GM21717 (cell line): ENCODE measurements at regions not wholly inside any gene's neighbourhood (a gene's known extent, or its start where the extent isn't known, plus 50 kb on each side); places are given as distances from the start of the nearest gene placed in this dataset.
"Not testable (repeated sequence)": the region's sequence is repeated elsewhere in the genome, so short reads cannot be mapped to it uniquely, and the experiment has no call there.

Experiments used
- ATAC-seq: cut with Tn5 transposase; IDR thresholded peaks from one replicate; pipeline ENCODE4 v1.9.1; 2021; ENCODE audit warnings: mild to moderate bottlenecking, moderate library complexity; ENCODE audit not compliant: unreplicated experiment

DNA sequence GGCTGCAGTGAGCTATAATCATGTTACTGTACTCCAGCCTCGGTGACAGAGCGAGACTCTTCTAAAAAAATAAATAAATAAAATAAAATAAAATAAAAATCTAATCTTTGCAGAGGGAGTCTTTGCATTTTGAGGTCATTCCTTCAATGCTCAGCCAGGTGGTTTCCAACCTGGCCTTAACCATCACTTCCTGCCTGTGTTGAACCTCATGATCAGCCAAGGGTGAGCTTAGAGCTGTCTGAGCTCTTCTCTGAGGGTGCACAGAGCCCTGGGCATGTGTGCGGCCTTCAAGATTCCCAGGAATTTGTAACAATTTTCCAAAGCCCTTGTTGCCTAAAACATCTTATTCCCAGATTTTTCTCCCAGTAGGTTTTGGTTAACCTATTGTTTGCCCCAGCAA lies 94.3 kb downstream of the KCNJ12 start:
- not testable (repeated sequence) for ATAC-seq

DNA sequence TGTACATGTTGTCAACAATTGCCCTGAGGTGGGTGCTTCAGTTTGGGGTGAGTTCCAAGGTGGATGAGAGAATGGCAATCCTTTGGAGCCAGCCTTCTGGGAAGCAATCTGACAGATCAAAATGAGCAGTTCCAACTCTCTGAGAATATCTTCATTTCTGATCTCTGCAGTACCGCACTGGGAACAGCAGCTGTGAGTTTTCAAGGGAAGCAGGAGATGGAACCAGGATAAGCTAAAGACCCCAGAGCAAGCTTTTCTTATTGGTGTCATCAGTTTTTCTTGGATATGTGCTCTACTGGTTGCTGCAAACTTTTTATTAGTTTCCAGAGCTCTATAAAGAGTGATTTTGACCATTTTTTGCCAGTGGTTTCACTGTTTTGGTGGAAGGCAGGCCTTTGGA lies 94.7 kb downstream of the KCNJ12 start:
- ATAC-seq: no peak

DNA sequence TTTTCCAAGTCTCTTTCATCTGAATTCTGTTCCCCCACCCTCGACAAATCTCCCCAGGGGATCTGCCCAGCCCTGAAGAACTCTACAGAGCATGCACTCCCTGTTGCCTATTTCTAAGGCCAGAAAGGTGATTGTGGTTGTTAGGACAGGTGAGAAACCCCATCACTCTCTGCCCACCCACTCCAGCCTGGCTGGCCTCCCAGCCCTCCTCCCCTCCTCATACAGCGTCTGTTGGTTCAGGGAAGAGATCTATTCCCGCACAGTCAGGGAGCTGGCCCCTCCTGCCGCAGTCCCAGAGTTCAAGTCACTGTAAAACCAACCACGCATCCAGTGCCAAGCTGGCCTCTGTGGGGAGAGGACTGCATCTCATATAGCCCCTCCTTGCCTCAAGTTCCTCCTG lies 98.7 kb downstream of the KCNJ12 start:
- no peak for ATAC-seq

DNA sequence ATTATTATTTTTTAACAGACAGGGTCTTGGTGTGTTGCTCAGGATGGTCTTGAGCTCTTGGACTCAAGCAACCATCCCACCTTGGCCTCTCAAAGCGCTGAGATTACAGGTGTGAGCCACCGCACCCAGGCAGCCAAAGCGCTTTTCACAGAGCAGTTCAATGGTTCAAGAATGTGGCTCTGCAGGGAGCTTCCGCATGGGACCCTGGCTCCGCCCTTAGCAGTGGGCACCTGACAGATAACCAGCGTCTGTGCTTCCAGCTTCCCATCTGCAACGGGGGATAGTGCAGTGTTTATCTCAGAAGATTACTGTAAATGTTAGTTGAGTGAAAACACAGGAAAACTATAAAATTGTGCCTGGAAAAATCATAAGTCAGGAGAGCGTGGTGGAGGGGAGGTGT lies 99.4 kb downstream of the KCNJ12 start:
- ATAC-seq: no peak

DNA sequence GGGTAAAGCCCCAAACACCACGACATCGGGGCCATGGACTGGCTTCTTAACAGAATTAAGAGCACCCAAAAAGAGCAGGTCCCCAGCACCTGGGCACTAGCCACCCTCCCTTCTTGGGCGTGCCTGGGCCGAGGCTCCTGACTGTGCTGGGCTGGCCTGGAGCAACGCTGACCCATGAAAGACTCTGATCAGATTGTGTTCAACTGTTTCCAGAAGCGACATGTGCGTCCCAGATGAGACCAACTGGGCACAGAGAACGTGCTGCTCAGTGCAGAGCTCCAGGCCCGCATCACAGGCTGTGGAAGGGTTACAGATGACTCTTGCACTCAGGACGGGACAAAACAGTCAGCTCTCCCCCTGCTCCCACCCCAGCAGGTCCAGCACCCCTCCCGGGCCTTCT lies 100.7 kb downstream of the KCNJ12 start:
- ATAC-seq: no peak

DNA sequence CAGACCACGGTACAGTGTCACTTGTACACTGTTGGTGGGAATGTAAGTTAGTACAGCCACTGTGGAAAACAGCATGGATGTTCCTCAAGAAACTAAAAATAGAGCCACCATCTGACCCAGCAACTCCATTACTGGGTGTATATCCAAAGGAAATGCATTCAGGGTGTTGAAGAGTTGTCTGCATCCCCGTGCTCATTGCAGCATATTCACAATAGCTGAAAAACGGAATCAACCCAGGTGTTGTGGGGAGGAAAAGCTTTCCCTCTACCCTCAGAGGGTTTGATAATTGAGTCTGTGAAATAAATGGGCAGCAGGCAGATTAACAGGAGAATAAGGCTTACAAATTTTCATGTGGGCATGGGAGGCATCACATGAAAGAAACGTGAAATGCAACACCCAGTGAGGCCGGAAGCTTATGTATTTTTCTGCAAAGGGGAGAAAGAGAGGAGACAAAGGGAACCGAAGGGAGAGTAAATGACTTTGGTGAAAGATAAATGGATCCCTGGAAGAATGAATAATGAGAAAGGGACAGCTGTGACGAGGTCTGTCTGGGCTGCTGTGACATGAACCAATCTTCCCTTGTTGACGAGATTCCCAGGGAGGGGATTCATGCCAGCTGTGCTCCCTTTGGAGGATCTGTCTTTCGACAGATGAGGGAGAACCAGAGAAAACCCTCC lies 106.2 kb downstream of the KCNJ12 start:
- ATAC-seq: no peak

DNA sequence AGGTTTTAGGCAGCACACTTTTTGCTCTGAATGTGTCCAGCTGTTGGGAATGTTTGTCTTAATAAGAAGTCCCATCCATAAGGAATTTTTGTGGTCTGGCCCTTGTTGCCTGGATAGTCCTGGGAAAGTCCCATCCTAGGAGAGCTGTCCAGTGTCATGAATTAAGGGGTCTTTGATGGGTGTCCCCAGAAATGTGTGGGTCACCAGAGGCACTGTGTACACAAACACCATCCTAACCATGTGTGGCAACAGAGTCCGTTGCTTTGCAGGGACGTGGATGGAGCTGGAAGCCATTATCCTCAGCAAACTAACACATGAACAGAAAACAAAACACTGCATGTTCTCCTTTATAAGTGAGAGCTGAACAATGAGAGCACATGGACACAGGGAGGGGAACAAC lies 111.9 kb downstream of the KCNJ12 start:
- ATAC-seq: not testable (repeated sequence)

DNA sequence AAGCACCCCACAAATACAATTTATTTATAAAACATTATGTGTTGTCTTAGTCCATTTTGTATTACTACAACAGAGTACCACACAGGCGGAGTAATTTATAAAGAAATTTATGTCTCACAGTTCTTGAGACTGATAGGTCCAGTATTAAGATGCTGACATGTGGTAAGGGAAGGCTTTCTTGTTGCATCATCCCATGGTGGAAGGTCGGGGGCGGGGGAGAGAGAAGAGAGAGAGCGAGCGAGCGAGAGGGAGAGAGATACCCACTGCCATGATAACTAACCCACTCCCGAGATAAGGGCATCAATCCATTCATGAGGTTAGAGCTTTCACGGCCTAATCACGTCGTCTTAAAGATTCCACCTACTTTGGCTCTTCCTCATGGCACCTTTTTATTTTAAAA lies 117.8 kb downstream of the KCNJ12 start:
- no peak for ATAC-seq

DNA sequence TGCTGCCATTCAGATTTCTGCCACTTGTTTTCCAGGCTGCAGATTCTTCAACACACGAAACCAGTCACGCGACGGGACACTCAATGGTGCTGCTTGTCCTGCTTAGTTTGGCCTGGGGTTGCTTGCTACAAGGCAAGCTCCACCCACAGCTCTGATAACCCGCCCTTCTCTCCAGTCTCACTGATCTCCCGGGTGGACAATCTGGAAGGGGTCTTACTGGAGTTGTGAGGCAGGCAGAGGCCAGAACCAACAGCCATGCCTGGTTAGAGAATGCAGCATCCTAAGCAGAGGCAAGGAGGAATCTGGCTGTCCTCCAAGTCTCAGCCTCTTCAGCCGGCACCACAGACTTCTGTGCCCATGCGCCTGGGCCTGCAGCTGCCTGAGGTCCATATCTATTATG lies 119.1 kb downstream of the KCNJ12 start:
- no peak for ATAC-seq

DNA sequence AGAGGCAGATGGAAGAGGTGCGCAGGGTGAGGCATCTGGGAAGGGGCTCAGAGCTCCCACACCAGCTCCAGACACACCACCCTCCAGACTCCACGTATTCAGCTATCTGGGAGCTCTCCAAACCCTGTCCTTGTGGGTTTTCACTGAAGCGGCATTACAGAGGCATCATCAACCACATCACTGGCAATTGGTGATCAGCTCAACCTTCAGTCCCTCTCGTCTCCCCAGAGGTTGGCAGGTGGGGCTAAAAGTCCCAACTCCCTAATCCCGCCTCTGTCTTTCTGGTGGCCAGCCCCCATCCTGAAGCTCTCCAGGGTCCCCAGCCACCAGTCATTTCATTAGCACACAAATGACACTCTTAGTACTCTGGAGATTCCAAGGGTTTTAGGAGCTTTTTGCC lies 123.9 kb downstream of the KCNJ12 start:
- no peak for ATAC-seq

DNA sequence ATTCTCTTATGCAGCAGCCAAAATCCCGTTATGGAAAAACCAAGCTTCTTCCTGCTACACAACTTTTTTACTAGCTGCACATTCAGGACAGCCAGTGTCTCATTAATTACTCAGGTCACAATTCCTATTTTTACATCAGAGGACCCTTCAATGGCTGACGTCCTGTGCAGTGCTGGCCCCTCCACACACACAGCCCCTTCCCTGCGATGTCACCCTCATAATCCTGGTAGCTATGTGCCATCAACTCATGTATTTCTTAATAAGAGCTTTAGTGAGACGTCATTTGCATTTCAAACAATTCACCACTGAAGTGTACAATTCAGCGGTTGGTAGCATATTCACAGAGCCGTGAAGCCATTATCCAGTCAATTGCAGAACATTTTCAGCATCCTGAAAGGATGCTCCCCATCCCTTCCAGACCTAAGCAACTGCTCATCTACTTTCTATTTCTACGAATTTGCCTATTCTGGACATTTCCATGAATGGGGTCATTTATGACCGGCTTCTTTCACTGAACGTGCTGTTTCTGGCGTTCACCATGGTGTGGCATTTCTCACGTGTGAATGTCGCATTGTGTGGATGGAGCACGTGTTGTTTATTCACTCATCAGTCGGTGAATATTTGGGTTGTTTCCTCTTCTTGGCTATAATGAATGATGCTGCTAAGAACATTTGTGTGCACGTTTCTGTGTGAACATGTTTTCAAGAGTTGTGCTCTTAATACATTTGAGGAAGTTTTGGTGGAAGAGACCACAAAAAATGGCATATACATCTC lies 126.0 kb downstream of the KCNJ12 start:
- not testable (repeated sequence) for ATAC-seq

DNA sequence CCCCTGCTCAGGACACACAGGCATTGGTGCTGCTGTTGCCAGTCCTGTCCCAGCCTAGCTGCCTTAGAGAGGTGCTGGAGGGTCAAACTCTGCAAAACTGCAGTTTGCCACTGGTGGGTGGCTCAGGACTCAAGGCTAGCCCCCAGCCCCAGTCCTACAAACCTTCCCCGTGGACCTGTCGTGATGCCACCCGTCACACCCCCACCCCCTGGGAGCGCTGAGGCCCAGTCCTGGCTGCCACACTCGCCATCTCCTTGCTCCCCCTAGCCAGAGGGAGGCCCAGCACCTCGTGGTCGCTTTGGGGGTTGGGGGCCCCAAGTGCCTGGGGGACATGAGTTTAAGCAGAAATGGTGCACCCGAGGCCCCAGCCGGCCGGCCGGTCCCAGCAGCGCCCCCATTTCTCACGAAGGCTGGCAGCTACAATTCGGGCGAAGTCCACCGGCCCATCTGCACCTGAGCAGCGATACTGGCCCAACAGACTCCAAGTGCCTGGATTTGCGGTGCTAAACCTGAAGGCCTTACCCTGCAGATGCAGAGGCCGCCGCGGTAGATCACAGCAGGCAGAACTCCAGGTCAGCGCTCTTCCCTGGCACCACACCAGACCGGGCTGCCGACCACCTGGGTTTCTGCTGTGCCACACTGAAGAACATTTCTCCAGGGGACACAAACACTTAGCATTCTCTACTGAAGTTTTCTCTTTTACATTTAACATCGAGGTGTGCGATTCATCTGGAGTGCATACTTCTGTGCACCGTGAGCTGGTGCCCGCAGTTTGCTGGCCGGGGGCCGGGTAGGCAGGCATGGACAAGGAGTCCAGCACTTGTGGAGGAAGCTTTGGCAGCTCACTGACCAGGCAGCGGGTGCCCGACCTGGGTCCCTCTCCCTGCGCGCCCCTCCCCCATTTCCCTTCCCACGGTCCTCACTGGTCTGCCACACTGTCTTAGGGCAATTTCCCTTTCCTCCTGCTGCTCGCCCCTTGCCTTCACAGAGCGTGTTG lies 130.0 kb downstream of the KCNJ12 start:
- ATAC-seq: no peak

DNA sequence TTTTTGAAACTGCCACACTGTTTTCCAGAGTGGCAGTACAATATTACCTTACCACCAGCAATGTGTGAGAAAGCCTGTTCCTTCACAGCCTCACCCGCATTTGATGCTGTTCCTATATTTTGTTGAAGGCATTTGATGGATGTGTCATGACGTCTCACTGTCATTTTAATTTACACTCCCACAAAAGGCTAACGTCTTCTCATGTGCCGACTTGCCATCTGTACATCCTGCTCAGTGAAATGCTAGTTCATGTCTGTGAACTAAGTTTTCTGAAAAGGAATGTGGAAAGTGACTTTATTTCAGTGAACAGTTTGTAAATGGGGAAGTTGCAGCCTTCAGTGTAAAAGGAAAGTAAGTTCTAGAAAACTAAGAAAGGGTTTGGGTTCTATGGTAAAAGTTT lies 131.6 kb downstream of the KCNJ12 start:
- not testable (repeated sequence) for ATAC-seq

DNA sequence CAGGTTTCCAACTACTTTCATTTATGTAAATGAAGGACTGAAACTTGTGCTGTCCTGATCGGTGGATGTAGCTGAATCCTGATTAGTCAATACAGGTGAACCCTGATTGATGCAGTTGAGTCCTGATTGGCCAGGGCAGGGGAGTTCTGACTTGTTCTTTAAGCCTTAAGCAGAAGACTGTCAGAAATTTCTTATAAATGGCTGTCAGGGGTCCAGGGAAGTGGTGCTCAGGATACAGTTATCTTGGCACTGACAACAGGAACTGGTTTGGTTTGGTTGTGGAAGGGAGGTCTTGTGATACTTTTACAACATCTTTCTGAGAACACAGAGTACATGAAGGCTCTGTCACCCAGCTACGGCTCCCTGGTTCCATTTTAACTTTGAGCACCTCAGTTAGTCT lies 132.1 kb downstream of the KCNJ12 start:
- ATAC-seq: no peak

DNA sequence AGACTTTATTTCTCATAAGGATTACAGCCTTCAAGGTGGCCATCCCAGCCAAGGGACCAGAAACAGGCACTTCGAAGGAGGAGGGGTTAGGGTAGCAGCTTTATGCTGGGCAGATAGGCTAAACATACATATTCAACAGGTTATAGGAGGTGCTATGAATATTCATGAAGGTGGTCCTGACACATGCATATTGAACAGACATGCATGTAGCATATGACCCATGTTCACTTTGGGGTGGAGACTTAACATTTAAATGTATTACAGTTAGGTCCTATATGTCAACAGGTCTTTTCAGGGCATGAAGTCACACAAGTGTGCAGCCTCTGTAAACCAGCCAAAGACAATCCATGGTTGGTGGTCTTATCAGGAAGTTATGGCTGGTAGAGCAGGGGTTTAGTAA lies 133.2 kb downstream of the KCNJ12 start:
- not testable (repeated sequence) for ATAC-seq

DNA sequence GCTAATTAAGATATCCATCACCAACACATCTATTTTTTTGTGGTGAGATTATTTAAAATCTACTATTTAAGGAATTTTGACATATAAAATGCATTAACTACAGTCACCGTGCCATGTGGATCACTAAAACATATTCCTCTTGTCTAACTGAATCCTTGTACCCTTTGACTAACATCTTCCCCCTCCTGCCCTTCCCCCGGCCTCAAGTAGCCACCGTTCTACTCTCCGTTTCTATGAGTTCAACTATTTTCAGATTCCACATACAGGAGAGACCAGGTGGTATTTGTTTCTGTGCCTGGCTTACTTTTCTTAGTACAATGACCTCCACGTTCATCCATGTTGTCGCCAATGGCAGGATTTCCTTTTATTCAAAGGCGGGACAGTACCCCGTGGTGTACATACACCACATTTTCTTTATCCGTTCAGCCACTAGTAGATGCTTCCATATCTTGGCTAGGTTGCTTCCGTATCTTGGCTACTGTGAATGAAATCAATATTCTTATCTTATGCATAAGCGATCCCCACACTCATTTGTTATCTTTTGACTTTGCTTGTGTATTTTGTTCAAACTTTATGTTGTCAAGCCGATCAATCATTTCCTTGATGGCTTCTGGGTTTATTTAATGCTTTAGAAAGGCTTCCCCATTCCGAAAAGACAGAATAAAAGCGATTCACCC lies 134.7 kb downstream of the KCNJ12 start:
- no peak for ATAC-seq

DNA sequence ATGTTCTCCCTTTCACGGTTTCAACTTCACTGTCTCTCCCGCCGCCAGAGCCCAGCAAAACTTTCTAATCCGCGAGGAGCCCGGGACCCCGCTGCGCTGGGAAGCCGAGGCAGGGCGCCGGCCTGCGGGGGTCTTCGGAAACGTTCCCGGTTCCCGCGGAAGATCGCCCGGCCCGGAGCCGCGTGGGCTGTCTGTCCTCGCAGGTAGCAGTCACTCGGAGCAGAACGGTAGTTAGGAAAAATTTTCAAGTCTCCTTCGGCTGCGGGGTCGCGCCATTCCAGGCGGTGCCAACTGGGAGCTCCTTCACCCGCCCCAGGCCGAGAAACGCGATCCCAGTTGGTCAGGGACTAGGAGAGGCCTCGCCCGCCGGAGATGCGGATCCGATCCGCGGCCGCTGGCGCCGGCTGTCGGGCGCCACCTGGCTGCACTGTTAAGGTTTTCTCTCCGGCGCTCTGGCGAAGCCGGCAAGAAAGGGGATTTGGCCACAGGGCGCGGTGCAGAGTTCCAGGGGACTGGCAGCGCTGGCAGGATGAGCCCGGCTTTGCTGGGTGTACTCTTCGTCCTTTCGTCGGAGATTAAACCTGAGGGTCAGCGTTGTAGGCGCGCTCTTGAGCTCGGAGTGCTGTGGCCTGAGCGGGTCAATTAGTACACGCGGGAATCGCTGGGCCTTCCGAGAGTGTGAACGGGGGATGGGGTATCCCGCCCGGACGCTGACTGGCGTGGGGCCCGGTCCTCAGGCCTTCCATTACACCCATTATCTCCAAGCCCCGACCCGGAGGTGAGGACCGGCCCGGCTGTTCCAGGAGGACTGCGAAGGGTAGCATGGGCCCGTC lies 135.4 kb downstream of the KCNJ12 start:
- no peak for ATAC-seq

DNA sequence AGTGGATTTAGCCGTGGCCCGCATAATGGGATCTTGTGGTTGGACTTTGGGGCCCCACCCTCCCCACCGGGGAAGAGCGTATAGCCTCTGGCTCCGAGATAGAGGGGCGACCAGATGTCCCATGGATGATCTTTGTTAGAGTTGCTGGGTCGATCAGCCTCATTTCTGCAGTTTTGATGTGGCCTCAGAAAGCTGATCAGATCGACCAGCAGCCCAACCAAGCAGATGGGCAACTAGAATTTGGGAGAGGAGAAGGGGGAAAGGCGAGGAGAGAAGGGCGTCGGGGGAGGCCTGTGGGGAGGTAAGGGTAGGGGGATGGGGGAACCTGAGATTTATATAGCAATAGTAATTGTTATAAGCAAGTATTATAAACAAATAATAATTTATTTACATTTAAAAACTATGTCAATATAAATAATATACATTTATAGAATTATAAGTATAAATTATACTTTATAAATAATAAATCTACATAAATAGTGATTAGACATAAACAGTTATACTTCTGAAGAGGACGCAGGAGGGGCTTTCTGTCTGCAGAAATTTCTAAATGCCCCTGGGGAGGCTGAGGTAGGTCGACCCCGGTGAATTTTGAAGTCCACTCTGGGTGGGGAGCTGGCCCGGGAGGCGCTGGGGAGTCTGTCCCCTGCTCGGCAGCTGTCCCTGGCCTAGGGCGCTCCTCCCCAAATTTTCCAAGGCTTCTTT lies 136.3 kb downstream of the KCNJ12 start:
- ATAC-seq: no peak

DNA sequence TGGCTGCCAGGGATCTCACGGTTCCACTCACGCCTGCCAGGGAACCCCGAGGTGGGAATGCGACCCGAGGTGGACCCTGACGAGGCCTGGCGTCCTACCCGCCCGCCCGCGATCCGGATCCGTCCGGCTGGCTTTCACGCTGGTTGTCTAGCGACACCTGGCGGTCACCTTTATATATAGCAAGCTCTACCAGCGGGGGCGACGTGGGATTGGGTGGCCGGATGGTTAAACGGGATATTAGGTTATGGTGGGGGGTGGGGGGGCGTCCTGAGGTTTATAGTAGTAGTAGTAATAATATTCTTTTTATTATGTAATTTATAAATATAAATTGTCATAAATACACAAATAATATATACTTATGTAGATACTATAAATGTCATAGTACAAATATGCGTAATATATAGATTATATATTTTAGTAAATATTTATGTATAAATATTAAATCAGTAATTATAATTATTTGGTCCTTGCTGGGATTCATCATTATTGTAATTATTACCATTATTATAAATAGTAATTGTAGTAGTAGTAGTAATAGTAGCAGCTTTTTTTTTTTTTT lies 136.9 kb downstream of the KCNJ12 start:
- peak; percentile 59 for ATAC-seq
